Spleen (tissue), 7 donors: ENCODE measurements at regions not wholly inside any gene's neighbourhood (a gene's known extent, or its start where the extent isn't known, plus 50 kb on each side); places are given as distances from the start of the nearest gene placed in this dataset.

Experiments
- POLR2A ChIP-seq, 3 donors: fragments of 450-650 bp; IDR thresholded peaks; one replicate each; pipeline ENCODE4 v1.5.1; 2017; ENCODE audit warnings: antibody characterized with exemption in 3 of 3, mild to moderate bottlenecking in 1 of 3
- POLR2AphosphoS5 ChIP-seq, 3 donors: sonication (generic); formaldehyde crosslinking; IDR thresholded peaks; one replicate each; pipeline ENCODE4 v1.5.1; 2017; ENCODE audit warnings: antibody characterized with exemption in 3 of 3
- TF ChIP-seq, protein P1 (sequence below), 11 experiments: fragments of 200-600 bp in 7 of 11; fragments of 450-650 bp in 4 of 11; sonication (generic) in 4 of 11; IDR thresholded peaks in 8 of 11; conservative IDR thresholded peaks in 3 of 11; 1 replicate in 7 of 11; 2 replicates in 4 of 11; pipeline versions ENCODE4 v1.4.0 to v1.8.0; 2016 to 2021; ENCODE audit warnings: antibody characterized with exemption in 11 of 11, inconsistent platforms in 4 of 11, mild to moderate bottlenecking in 1 of 11
- donor health status: DM: no; HTN: no; CAD: no; lungs with moderate emphysema.
- donor health status: DM: no; HTN: no; CAD: no.
- donor health status: DM: no; HTN: no; CAD: no.

DNA sequence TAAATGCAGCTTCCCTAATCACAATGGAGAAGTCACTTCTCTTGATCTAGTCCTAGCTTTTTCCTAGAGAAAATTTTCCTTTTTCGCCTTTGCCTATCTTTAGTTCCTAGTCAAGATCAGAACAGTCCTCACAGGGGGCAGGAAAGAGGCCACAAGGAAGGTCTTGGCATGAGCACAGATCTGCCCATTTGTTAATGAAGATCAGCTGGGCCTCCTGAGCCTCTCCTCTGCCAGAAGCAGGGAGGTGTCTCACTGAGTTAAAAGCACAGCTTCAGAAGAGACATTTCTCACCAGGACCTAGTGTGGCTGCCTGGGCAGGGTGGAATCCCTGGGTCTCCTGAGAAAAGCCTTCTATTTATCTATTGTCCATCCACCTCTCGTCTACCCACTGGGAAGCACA, 357.8 kb downstream of the TMEM38B start:
- TF ChIP-seq, protein P1, sequence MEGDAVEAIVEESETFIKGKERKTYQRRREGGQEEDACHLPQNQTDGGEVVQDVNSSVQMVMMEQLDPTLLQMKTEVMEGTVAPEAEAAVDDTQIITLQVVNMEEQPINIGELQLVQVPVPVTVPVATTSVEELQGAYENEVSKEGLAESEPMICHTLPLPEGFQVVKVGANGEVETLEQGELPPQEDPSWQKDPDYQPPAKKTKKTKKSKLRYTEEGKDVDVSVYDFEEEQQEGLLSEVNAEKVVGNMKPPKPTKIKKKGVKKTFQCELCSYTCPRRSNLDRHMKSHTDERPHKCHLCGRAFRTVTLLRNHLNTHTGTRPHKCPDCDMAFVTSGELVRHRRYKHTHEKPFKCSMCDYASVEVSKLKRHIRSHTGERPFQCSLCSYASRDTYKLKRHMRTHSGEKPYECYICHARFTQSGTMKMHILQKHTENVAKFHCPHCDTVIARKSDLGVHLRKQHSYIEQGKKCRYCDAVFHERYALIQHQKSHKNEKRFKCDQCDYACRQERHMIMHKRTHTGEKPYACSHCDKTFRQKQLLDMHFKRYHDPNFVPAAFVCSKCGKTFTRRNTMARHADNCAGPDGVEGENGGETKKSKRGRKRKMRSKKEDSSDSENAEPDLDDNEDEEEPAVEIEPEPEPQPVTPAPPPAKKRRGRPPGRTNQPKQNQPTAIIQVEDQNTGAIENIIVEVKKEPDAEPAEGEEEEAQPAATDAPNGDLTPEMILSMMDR (IDR thresholded peaks at IDR 0.05 in 8 of 11, conservative IDR thresholded peaks at IDR 0.05 in 3 of 11): no peak
- TF ChIP-seq POLR2AphosphoS5 (IDR thresholded peaks at IDR 0.05) (no peak), POLR2A (IDR thresholded peaks at IDR 0.05) (no peak)
